A549 (cell line): ENCODE measurements at regions not wholly inside any gene's neighbourhood (a gene's known extent, or its start where the extent isn't known, plus 50 kb on each side); places are given as distances from the start of the nearest gene placed in this dataset.

ENCODE experiments used
- ATAC-seq, 2 experiments: fragments of 200-7000 bp in 1 of 2; fragments of >200 bp in 1 of 2; cut with Nextera tagmentation in 1 of 2; cut with Tn5 transposase in 1 of 2; 3 replicates each; pipeline versions ENCODE4 v1.8.0 to v1.9.1; 2018 to 2020; ENCODE audit warnings: mild to moderate bottlenecking in 1 of 2, moderate library complexity in 1 of 2
- CTCF ChIA-PET: fragments of 300-600 bp; sonication (Branson Sonifier 250); formaldehyde crosslinking; extraction: SDS; loops from one replicate; lab custom pipeline; 2021; ENCODE audit warnings: antibody characterized with exemption, inconsistent platforms; lab: Yijun Ruan, JAX
- POLR2A ChIA-PET: fragments of 350-600 bp; formaldehyde crosslinking; extraction: SDS; loops from one replicate; lab custom pipeline; 2021; ENCODE audit warnings: antibody characterized with exemption, inconsistent platforms; lab: Yijun Ruan, JAX
- DNase-seq, 2 experiments: peaks; one replicate each; pipeline versions ENCODE4 v3.0.0 to v3.0.0-alpha.2; 2011 to 2016; ENCODE audit warnings: low read depth in 1 of 2, low spot score in 1 of 2
- FAIRE-seq: peaks from 2 replicates; lab custom pipeline; 2011; peaks lifted over from hg19 to GRCh38; lab: Jason Lieb, UNC
- H3K27ac ChIP-seq, 2 experiments: fragments of >200 bp; sonication (Bioruptor Twin); formaldehyde crosslinking; 3 replicates each; pipeline ENCODE4 v1.5.1; 2016 to 2017
- H3K4me1 ChIP-seq: fragments of >200 bp; sonication (Bioruptor Twin); formaldehyde crosslinking; 3 replicates; pipeline ENCODE4 v1.6.1; 2016
- H3K4me2 ChIP-seq: fragments of >200 bp; sonication (Bioruptor Twin); formaldehyde crosslinking; 3 replicates; pipeline ENCODE4 v1.6.1; 2016
- H3K4me3 ChIP-seq: fragments of >200 bp; sonication (Bioruptor Twin); formaldehyde crosslinking; 3 replicates; pipeline ENCODE4 v1.5.1; 2016
- H3K9me3 ChIP-seq: fragments of >200 bp; sonication (Bioruptor Twin); formaldehyde crosslinking; 3 replicates; pipeline ENCODE4 v1.6.1; 2016
- CBX2 ChIP-seq: fragments of 200-600 bp; sonication (generic); IDR thresholded peaks from 2 replicates; pipeline ENCODE4 v1.6.1; 2016; ENCODE audit warnings: low read depth, mild to moderate bottlenecking, borderline replicate concordance
- CBX8 ChIP-seq: fragments of 200-600 bp; sonication (generic); IDR thresholded peaks from 2 replicates; pipeline ENCODE4 v1.6.1; 2016
- EHF ChIP-seq: fragments of 250-450 bp; sonication (Bioruptor Pico); IDR thresholded peaks from 2 replicates; pipeline ENCODE4 v1.5.0; 2020; ENCODE audit warnings: mild to moderate bottlenecking
- EP300 ChIP-seq, 2 experiments: fragments of >200 bp; sonication (Bioruptor Twin); formaldehyde crosslinking; IDR thresholded peaks; 2 replicates in 1 of 2; 3 replicates in 1 of 2; pipeline ENCODE4 v1.6.1; 2016 to 2017
- GATA3 ChIP-seq: IDR thresholded peaks from 2 replicates; pipeline ENCODE4 v1.6.1; 2012; ENCODE audit warnings: borderline replicate concordance
- HDAC2 ChIP-seq: fragments of 200-600 bp; sonication (generic); IDR thresholded peaks from 2 replicates; pipeline ENCODE4 v1.6.1; 2016
- HEYL ChIP-seq: fragments of 250-450 bp; sonication (Bioruptor Pico); IDR thresholded peaks from 2 replicates; pipeline ENCODE4 v1.8.0; 2021; ENCODE audit warnings: mild to moderate bottlenecking, moderate library complexity
- HOXB5 ChIP-seq: fragments of 250-450 bp; sonication (Bioruptor Pico); IDR thresholded peaks from 2 replicates; pipeline ENCODE4 v1.5.0; 2020; ENCODE audit warnings: mild to moderate bottlenecking, moderate library complexity
- KDM1A ChIP-seq: fragments of 200-600 bp; sonication (generic); IDR thresholded peaks from 2 replicates; pipeline ENCODE4 v1.6.1; 2016; ENCODE audit warnings: low read depth, mild to moderate bottlenecking
- KDM5A ChIP-seq: fragments of 200-600 bp; sonication (generic); IDR thresholded peaks from 2 replicates; pipeline ENCODE4 v1.6.1; 2016; ENCODE audit warnings: antibody characterized with exemption, mild to moderate bottlenecking
- MAFK ChIP-seq: fragments of 450-650 bp; IDR thresholded peaks from 2 replicates; pipeline ENCODE4 v1.6.1; 2014; ENCODE audit not compliant: partially characterized antibody
- PHF8 ChIP-seq: fragments of 200-600 bp; sonication (generic); IDR thresholded peaks from 2 replicates; pipeline ENCODE4 v1.6.1; 2016; ENCODE audit warnings: low read depth, mild to moderate bottlenecking, antibody characterized with exemption, moderate library complexity, borderline replicate concordance
- RAD21 ChIP-seq, 2 experiments: fragments of >200 bp in 1 of 2; sonication (Bioruptor Twin) in 1 of 2; formaldehyde crosslinking in 1 of 2; IDR thresholded peaks in 1 of 2; conservative IDR thresholded peaks in 1 of 2; 2 replicates in 1 of 2; 3 replicates in 1 of 2; pipeline ENCODE4 v1.6.1; 2012 to 2018; ENCODE audit warnings: inconsistent platforms in 1 of 2
- SREBF2 ChIP-seq: fragments of 450-650 bp; IDR thresholded peaks from 2 replicates; pipeline ENCODE4 v1.6.1; 2014; ENCODE audit warnings: mild to moderate bottlenecking, moderate library complexity
- TP53 ChIP-seq: fragments of 250-450 bp; sonication (Bioruptor Pico); IDR thresholded peaks from 2 replicates; pipeline ENCODE4 v1.5.0; 2021; ENCODE audit warnings: mild to moderate bottlenecking, moderate library complexity
- ZFP36 ChIP-seq: fragments of 450-650 bp; IDR thresholded peaks from 2 replicates; pipeline ENCODE4 v1.6.1; 2014; ENCODE audit warnings: borderline replicate concordance; ENCODE audit not compliant: partially characterized antibody
- ZSCAN20 ChIP-seq: fragments of 250-450 bp; sonication (Bioruptor Pico); IDR thresholded peaks from 2 replicates; pipeline ENCODE4 v1.8.0; 2022; ENCODE audit warnings: mild to moderate bottlenecking, moderate library complexity
- WGBS: methylation state at CpG from one replicate; pipeline ENCODE4 v1.1.6; 2017; ENCODE audit errors: missing lambda C conversion rate; 5-methylcytosine and 5-hydroxymethylcytosine counted together
- TF ChIP-seq, protein P1 (sequence below): IDR thresholded peaks from 2 replicates; pipeline ENCODE4 v1.6.1; 2012; ENCODE audit warnings: low read depth, borderline replicate concordance
- TF ChIP-seq, protein P2 (sequence below): IDR thresholded peaks from 2 replicates; pipeline ENCODE4 v1.6.1; 2012
- TF ChIP-seq, protein P3 (sequence below): fragments of 250-450 bp; sonication (Bioruptor Pico); IDR thresholded peaks from 2 replicates; pipeline ENCODE4 v1.5.0; 2020; ENCODE audit warnings: low read depth, mild to moderate bottlenecking, moderate library complexity
- TF ChIP-seq, protein P4 (sequence below): fragments of 150-350 bp; IDR thresholded peaks from 2 replicates; pipeline ENCODE4 v1.6.1; 2014; ENCODE audit warnings: low read depth, mild to moderate bottlenecking, low read length

DNA sequence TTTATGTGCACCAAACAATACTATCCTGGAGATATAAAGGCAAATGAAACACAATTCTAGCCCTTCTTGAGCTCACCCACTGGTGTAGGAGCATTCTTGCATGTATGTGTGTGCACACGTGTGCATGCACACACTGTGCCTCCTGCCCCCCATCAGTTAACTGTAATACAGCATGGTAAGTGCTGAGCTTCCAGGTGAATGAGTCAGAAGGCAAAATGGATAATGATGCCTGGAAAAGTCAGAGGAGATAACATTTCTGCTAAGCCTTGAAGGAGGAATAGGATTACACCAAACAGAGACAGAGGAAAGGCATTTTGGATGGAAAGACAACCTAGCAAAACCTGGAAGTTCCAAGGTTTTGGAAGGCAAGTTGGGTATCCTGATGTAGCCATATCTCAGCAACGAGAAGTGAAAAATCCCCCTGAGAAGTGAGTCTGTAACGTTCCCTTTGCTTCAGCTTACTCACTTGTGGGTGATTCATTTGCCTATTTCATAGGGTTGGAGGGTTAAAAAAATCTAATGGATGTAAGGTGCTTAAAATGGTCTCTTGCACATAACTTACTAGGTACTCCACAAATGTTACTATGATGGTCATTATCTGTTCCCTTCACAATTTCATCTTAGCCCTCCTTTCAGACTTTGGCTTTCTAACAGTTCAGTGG, 101.4 kb upstream of the STC2 start:
- 35% methylated on average over 3 of the region's 3 CpGs for WGBS
- ATAC-seq (no peak; a peak in 1 of 6 replicates), FAIRE-seq (no peak), DNase-seq (no peak)
- H3K27ac ChIP-seq, result no peak overlapping the region
- CTCF ChIA-PET, result interaction anchor here (0.9 to 2.2 kb wide), 2 partner anchors 140 to 143 kb away, joined by 3 to 7 read pairs; no protein-coding TSS in a partner anchor
- POLR2A ChIA-PET, result no interaction called here
- no peak overlapping the region for H3K4me3 ChIP-seq
- no peaks in the 10 kb centered on the region for H3K4me1 ChIP-seq
- TF ChIP-seq, protein P1, sequence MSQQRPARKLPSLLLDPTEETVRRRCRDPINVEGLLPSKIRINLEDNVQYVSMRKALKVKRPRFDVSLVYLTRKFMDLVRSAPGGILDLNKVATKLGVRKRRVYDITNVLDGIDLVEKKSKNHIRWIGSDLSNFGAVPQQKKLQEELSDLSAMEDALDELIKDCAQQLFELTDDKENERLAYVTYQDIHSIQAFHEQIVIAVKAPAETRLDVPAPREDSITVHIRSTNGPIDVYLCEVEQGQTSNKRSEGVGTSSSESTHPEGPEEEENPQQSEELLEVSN, result no peak
- TF ChIP-seq HOXB5 (CRISPR knock-in tag) (no peak), KDM1A (no peak), KDM5A (no peak), CBX8 (no peak), SREBF2 (no peak), EP300 (IDR thresholded peaks at IDR 0.05) (no peak)
- H3K9me3 ChIP-seq, result no peaks in the 10 kb centered on the region
- H3K4me2 ChIP-seq, result no peak overlapping the region

DNA sequence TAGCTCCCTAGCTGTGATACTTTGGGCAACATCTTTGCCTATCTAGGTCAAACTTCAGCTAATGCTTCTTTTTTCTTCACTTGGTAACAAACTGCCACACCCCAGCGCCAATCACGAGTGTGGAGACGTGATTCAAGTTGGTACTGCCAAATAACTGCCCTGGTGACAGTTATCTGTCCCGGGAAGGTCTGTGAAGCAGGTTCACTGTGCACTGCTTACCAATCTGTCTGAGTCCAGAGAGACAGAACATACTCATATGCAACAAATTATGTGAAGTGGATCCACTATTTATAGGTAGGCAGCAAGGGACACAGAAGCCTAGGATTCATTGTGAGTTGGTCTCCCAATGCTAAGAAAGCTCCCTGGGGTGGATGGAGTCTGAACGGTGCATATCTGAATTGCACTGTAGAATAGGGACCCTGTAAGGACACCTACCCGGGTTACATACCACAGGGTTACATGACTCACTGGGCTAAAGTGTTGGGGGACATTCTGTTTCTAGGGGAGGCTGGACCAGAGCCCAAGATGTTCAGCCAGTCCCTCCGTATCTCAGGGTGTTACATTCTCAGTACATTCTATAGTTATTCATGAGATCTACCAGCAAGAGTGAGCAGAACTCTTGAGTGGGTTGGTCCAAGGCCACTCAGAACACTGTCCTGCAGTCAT, 95.4 kb upstream of the STC2 start:
- DNase-seq, result no peak
- Histone ChIP-seq H3K4me3 (no peak overlapping the region), H3K4me1 (no peaks in the 10 kb centered on the region), H3K27ac (no peak overlapping the region), H3K9me3 (peaks cover 22% of the 10 kb centered on the region), H3K4me2 (no peak overlapping the region)
- TF ChIP-seq, protein P2, sequence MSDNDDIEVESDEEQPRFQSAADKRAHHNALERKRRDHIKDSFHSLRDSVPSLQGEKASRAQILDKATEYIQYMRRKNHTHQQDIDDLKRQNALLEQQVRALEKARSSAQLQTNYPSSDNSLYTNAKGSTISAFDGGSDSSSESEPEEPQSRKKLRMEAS, result no peak
- TF ChIP-seq HEYL (CRISPR knock-in tag), result no peak
- no peak for TF ChIP-seq RAD21 (conservative IDR thresholded peaks at IDR 0.05 in 1 of 2, IDR thresholded peaks at IDR 0.05 in 1 of 2)
- TF ChIP-seq EHF, result no peak
- TF ChIP-seq, protein P3, sequence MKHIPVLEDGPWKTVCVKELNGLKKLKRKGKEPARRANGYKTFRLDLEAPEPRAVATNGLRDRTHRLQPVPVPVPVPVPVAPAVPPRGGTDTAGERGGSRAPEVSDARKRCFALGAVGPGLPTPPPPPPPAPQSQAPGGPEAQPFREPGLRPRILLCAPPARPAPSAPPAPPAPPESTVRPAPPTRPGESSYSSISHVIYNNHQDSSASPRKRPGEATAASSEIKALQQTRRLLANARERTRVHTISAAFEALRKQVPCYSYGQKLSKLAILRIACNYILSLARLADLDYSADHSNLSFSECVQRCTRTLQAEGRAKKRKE (CRISPR knock-in tag), result no peak
- no peak for TF ChIP-seq HDAC2
- TF ChIP-seq CBX2, result no peak
- no peak for TF ChIP-seq GATA3
- TF ChIP-seq HOXB5 (CRISPR knock-in tag), result no peak
- no peak for TF ChIP-seq ZSCAN20 (CRISPR knock-in tag)
- TF ChIP-seq EP300 (IDR thresholded peaks at IDR 0.05), result no peak
- no peak for TF ChIP-seq MAFK
- TF ChIP-seq PHF8, result no peak
- TF ChIP-seq ZFP36, result no peak
- TF ChIP-seq, protein P4, sequence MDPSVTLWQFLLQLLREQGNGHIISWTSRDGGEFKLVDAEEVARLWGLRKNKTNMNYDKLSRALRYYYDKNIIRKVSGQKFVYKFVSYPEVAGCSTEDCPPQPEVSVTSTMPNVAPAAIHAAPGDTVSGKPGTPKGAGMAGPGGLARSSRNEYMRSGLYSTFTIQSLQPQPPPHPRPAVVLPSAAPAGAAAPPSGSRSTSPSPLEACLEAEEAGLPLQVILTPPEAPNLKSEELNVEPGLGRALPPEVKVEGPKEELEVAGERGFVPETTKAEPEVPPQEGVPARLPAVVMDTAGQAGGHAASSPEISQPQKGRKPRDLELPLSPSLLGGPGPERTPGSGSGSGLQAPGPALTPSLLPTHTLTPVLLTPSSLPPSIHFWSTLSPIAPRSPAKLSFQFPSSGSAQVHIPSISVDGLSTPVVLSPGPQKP, result no peak
- no peak for TF ChIP-seq TP53 (CRISPR knock-in tag)
- CTCF ChIA-PET, result interaction anchor here (0.8 kb wide), 1 partner anchor 27 kb away, joined by 3 read pairs; no protein-coding TSS in a partner anchor
- no peak for ATAC-seq
- POLR2A ChIA-PET, result no interaction called here
- FAIRE-seq, result no peak
- 14% methylated on average over 7 of the region's 7 CpGs for WGBS
